Limb (tissue), 2 donors: ENCODE measurements at regions not wholly inside any gene's neighbourhood (a gene's known extent, or its start where the extent isn't known, plus 50 kb on each side); places are given as distances from the start of the nearest gene placed in this dataset.
"Not testable (repeated sequence)": the region's sequence is repeated elsewhere in the genome, so short reads cannot be mapped to it uniquely, and the experiment has no call there.

Source experiments
- DNase-seq, 2 donors: peaks; one replicate each; pipeline ENCODE4 v3.0.0-alpha.2; 2016; ENCODE audit errors: extremely low spot score in 2 of 2

DNA sequence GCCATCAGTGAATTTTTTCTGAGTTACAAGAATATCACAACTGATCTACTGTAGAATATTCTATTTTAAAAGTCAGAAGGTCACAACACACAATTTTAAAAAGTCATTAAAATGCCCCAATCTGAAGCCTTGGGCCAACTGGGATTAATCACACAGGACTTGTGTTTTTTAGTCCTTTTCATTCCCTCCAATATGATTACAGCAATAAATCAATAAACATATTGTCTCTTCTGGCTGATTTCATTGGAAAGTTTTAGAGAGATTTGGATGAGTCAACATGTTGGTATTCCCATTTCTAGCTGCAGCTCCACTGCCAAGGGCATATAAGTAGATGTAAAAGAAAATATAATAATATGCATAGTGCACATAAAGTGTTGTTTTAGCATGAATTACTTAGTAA, 85.8 kb downstream of the NIBAN1 start:
- peak in 1 of 2 donors; percentile 63 for DNase-seq

DNA sequence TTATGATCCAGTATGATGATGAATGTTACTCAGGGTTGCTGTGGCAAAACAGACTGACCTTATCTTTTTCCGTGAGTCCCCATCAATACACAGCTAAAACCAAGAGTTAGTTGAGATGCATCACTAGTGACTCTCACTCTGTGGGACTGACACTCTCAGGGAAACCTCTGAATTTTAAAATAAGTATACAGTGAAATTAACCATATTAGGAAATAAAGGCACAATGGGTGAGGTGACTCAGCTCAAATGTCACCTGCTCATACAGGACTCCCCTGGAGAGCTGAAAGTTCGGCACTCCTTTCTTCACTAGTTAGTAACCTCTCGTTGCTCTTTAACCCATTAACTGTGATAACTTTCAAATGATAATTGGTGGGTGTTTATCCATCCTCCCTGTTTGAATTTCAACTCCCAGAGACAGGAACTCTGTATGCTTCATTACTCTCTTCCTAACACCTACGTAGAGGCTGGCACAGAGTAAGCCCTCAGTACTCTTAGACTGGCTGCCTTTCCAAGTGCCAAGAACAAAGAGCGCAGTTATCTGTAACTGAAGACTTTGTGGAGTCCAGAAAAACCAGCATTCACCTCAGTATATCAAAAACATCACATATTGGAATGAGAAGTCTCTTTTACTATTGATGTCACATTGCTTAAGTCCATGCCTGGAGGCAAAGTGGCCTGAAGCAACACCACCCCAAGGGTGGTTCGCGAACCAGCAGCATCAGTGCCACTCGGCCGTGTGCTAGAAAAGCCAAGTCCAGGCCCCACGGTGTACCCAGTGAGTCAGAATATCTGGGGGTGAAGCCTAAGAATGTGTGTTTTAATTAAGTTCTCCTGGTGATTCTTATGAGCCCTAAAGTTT, 91.1 kb downstream of the NIBAN1 start:
- DNase-seq: no peak

DNA sequence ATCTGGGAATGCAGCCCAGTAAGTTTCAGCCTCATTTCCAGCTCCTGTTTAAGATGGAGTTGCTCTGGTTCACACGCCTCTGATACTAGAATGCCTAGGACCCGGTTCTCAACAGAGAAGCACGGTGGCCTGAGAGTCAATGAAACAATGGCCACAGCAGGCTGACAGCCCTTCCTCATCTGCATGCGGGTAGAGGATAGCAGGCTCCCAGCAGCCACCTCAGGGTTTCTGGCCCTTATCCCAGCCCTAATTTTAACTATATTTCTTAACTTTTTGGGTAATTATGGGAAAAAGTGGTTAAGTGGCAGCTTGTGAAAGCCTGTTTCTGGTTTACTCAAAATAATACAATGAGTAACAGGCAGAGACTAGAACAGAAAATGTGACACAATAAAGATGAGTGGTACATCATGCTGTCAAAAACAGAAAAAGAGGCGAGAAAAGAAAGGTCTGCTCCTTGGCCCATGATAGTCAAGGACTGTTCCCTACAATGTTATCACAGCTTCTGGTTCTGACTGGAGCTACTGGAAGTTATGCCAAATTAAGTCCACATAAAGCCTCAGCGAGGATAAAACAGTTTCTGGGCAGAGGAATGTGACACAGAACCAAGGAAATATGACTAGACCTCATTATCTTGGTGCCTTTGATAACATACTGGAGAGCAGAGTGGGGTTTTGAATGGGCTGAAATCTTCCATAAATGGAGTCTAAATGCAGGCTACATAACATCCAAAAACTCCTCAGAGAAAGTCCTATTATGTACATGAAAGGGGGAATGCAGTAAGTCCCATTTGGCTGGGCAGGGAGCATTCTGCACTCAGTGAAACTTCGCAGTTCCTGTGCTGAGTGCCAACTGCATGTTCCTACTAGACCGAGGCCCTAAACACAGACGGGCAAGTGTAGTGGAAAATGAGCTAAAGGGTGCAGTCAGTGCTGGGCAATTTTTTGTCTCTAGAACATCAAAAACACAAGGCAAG, 92.1 kb downstream of the NIBAN1 start:
- DNase-seq: no peak

DNA sequence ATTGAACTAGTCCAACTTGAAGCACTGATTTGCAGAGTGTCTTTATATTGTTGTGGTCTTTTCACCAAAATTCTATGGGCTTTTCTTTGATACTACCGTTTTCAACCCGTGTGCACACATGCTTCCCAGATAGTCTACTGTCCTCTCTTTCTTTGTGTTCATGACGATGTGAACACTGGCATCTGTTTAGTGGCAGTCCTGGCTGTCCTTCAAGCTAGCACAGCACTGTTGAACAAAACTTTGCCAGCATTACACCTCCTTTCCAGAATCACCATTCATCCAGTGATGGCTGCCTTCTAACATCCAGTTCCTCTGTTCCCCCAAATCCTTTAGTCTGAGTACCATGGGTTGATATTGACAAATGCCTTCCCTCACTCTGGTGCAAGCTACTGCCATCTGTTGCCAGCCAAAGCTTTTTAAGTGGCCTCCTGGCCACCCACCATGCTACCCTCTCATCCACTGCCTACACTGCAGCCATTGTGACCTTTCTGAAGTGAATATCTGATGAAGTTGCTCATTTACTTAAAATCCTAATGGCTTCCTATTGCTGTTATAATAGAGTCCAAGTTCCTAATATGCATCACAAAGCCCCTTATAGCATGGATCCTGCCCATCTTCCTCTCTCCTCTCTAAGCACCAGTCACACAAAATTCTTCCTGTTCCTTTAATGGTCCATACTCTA, 94.3 kb downstream of the NIBAN1 start:
- DNase-seq: no peak

DNA sequence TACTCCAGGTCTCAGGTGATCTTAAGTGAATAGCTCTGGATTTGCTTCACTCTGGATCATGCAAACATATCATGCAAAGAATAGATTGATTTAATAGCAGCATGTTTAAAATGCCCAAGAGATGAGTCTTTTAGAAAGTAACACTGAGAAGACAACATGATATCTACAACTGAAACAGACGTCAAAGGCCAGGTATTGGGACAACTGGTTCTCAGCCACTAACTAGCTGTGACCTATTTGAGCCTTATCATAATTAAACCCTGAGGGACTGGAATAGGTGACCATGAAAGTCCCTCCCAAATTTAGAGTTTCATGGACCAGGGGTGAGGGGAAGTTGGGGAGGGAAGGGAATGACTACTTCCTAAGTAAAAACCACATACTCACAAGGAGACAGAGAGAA, 95.7 kb downstream of the NIBAN1 start:
- no peak for DNase-seq

DNA sequence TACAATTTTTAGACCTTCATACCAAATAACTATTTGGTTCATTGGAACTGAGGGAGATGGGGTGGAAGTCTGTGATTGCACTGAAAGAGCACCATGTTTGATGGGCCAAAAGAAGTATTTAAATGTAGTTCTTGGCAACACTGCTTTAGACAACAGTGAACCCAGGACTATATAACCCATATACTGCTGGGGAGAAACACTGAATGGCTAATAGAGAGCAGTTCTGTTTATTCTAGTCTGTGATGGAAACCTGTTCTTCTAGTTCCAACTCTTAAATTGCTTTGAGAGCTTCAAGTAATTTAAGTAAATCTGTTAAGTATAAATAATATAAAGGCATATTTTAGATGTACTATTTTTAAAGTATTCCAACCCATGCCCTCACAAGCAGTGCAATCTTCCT, 96.3 kb downstream of the NIBAN1 start:
- DNase-seq: no peak

DNA sequence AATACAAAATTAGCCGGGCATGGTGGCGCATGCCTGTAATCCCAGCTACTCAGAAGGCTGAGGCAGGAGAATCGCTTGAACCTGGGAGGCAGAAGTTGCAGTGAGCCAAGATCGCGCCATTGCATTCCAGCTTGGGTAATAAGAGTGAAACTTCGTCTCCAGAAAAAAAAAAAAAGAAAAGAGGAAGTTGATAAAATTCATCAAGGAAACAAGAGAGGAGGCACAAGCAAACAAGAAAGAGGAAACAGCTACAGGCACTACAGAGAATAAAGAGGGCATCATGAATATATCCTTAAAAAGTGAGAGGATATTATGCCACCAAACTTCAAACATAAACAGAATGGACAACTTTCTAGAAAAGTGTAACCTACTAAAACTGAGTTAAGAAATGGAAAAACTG, 98.3 kb downstream of the NIBAN1 start:
- not testable (repeated sequence) for DNase-seq

DNA sequence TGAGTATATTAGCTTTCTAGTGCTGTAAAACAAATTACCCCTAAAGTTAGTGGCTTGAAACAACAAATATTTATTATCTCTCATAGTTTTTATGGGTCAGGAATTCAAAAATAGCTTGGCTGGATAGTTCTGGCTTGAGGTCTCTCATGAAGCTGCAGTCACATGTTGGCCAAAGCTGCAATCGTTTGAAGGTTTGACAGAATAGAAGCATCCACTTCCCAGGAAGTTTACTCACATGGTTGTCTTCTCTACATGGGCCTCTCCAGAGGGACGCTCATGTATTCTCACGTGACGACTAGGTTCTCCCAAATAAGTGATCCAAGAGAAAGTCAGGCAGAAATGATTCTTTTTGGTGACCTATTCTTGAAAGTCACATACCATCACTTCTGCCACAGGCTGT, 99.1 kb downstream of the NIBAN1 start:
- no peak for DNase-seq

DNA sequence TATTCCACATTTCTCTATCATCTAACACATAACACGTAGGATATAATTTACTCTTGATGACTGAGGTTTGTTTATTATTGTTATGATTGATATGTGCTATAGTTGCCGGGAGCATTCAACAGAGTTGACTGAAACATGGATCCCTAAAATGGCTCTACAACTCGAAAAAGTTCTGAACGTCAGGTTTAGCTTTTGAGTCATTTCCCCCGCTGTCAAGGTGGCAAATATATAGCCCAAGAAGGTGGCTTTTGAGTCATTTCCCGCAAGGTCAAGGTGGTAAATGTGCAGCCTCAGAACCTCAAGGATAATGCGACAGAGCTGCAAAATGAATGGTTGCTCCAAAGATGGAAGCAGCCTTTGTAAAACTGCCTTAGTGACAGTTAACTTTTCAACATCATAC, 104.0 kb downstream of the NIBAN1 start:
- DNase-seq: no peak

DNA sequence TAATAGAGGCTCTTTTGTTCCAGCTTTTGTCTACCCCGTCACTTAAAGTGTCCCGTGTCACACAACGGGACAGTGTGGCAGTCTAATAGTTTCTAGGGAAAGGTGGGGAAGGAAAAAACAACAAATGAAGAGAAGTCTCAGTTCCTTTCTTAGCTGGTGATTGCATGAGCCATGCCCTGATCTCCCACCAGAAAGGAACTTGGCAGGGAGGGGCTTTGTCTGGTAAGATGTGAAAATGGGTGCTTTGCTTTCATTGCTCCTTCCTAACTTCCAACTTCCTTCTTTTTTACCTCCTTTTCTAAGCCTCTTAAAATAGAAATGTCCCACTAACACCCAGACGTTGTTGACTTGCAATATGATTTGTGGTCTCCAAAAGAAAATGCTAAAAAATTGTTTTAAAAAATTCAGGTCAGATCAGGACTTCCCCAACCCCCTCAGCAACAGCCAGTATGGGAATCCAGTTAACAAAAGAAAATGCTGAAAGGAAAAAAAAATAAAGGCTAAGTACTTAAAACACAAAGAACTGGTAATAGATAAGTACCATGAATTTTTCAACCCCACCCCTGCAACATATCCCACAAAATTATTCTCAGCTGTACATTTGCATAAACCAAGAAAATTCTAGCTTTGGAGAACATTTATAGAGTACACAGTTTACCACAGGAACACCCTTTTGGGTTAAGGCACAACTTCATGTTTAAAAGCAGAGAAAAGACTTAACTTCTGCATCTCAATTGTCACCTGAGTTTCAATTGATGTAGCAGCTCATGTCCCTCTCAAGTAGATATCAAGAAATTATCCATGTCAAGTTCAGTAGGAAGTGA, 106.2 kb downstream of the NIBAN1 start:
- no peak for DNase-seq

DNA sequence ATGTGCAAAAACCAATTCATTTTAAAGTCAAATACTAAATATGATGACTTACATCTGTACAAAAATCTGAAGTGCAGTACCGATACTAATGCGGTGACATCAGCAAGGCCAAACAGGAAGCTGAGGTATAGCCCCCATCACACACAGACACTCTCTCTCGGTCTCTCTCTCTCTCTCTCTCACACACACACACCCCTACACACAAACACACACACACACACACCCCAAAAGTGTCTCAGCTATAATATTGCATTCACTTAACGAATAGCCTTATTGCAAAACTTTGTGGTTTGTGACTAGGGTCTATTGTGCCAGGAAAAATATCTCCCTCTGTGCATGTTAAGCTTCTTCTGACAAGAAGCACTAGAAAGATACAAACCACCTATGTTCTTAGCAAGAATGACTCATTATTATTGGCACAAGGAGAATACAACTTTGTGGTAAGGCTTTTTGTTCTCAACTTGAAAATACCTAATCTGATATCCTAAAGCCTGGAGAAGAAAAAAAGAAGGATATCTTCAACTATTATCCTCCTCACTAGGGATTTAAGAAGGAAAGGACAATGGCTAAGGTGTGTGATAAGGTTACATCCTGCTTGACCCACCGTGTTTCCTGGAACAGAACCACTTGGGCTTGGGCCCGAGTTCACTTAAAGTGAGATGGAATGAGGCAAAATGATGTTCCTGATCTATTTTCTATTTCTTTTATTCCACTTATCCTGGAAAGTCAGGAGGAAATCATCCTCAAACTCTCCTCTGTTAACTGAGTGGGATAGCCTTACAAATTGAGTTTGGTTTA, 107.1 kb downstream of the NIBAN1 start:
- no peak for DNase-seq

DNA sequence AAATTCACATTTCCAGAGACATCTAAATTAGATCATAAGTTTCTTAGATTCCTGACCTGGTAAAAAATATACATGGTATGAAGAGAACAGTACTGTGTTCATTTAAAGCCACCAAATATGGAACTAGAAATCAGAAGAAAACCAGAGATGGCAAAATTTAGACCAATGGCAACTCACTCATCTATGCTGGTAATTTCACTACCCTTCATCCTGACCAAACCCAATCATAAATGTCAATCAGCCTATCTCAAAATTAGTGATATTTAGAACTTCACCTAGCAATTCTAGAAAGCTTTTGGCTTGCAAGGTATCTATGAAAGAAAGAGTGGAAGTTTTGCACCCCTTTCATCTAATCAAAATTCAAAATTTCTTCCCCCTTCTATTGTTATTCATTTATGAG, 107.7 kb downstream of the NIBAN1 start:
- DNase-seq: no peak

DNA sequence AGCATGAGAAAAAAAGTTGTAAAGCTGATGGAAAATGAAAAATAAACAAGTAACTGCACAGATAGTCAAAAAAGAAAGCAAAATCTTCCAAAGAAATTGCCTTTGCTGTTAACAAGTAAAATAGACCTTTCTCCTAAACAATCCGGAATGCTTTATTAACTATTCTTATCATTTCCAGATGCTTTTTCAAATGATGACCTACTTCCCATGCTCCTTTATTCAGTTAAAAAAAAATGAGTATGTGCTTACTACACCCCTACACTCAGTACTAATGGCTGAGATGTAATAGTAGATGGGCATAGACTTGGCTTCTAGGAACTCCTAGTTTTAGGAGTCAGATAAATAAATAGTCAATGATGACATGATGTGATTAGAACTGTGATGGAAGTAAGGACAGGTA, 108.5 kb downstream of the NIBAN1 start:
- no peak for DNase-seq

DNA sequence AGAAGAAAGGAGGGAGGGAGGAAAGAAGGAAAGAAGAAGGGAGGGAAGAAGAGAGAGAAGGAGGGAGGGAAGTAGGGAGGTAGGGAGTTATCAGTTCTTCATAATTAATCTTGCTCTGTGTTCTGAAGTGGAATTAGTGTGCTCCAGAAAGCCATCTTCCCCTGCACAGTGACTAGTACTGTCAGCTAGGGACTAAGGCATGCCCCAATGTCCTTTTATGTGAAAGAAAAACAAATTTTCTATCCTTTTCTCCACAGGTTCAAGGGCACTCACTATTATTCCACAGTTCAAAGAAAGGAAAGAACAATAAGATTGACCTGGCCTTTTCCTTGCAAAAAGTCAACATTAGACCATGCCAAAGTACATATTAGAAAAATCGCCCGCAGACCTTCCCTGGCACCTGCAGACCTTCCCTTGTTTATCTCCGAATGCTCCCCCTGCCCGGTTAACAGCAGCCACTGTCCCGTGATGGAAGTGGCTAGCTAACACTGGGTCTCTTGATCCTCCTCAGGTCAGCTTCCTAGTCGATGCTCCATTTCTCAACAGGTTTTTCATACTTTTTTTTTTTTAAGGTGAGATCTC, 107.2 kb upstream of the EDEM3 start:
- DNase-seq: no peak

DNA sequence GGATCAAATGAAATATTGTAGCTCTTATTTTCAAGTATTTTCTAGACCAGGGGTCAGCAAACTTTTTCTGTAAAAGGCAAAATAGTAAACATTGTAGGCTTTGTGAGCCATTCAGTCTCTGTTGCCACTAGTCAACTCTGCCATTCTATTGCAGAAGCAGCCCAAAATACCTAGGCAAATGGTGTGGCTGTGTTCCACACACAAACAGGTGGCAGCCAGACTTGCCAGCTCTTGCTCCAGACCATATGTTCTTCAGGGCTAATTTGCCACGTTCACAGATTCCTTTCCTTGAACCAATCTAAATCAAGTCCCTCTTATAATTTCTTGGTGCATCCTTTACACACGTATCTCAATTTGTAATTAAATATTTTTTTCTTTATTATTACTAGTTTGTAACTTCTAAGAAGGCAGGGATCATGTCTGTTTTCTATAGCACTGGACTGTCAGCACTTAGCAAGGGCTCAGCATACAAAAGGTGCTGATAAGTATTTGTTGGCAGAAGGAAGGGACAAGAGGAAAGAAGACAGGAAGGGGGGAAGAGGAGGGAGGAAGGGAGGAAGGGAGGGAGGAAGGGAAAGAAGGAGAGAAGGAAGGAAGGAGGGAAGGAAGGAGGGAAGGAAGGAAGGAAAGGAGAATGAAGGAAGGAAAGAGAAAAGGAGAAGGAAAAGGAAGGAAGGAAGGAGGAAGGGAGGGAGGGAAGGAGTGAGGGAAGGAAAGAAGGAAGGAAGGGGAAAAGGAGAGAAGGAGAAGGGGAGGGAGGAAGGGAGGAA, 106.5 kb upstream of the EDEM3 start:
- no peak for DNase-seq

DNA sequence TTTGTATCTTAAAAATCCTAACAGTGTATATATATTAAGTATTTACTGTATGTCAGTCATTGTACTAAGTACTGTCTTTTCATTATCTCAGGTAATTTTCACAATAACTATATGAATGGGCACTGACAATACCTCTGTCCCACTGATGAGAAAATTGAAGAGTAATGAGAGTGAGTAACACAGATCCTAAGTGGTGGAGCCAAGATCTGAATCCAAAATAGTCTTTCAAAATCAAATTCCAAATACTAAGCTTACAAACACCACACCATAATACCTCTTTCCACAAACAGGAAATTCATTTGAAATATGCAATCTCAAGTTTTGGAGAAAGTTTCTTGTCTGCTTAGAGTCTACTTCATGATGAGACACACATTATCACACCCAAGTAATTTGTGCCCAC, 105.9 kb upstream of the EDEM3 start:
- DNase-seq: no peak

DNA sequence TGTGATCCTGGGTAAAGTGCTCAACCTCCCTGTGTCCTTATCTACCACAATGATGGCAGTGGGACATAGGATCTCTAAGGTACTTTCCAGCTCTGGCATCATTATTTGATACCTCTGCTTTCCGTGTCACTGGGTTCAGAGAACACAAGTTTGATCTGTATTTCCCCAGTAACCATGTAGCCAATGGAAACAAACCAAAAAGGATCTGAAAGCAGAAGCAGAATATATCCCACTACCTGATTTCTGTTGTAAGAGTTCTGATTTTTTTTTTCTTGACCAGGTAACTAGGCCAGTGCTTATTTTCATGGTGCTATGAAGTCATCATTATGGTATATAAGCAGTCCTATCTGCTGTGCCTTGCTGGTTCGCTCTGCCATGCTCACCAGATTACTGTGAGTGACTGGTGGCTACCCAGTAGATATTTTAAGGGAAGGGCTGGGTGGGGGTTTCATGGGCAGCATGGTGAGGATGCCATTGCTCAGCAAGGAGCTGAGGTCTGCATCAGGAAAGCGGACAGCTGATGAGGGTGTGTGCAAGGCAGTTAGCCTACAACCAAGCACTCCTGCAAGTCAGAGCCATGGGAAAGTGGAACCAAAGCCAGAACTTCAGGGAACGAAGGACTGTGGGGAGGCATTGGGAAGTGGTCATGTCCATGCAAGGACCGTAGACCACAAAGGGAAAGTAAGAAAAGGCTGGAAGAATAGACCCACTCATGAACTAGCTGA, 104.9 kb upstream of the EDEM3 start:
- no peak for DNase-seq

DNA sequence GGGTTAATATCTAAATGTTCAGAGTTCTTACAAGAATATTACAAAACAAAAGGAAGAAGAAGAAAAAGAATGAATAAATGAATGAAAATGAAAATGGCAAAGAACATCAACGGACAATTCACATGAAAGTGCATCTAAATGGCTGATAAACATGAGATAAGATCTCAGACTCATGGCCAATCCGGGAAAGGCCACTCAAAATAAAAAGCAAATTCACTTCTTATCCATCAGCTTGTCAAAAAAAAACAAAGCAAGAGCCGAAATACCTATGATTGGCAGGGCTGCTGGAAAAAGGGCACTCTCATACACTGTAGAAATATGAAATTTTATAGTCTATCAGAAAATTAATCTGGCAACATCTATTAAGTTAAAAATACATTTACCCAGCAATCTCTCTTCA, 103.6 kb upstream of the EDEM3 start:
- no peak for DNase-seq
